ENCODE measurements at regions not wholly inside any gene's neighbourhood (a gene's known extent, or its start where the extent isn't known, plus 50 kb on each side); places are given as distances from the start of the nearest gene placed in this dataset.

DNA sequence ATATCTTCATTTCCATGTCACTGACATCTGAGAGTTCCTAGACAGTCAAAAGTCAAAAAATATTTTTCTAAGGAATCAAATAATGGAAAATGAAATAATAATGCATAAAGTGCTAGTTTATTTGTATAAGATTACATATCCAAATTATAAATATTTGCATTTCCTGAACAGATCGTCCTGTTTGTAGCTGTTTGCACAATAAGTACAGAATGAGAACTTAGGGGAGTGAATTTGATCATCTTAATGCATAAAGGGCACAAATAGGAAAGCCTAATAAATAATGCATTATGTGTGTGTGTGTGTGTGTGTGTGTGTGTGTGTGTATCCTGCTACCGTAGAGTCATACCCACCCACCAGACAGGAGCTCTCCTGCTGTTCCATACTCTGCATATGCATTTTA lies 521.0 kb upstream of the EPHA7 start:
- TF ChIP-seq, protein P1, sequence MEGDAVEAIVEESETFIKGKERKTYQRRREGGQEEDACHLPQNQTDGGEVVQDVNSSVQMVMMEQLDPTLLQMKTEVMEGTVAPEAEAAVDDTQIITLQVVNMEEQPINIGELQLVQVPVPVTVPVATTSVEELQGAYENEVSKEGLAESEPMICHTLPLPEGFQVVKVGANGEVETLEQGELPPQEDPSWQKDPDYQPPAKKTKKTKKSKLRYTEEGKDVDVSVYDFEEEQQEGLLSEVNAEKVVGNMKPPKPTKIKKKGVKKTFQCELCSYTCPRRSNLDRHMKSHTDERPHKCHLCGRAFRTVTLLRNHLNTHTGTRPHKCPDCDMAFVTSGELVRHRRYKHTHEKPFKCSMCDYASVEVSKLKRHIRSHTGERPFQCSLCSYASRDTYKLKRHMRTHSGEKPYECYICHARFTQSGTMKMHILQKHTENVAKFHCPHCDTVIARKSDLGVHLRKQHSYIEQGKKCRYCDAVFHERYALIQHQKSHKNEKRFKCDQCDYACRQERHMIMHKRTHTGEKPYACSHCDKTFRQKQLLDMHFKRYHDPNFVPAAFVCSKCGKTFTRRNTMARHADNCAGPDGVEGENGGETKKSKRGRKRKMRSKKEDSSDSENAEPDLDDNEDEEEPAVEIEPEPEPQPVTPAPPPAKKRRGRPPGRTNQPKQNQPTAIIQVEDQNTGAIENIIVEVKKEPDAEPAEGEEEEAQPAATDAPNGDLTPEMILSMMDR (IDR thresholded peaks at IDR 0.05), result no peak
- TF ChIP-seq POLR2A (IDR thresholded peaks at IDR 0.05), result no peak
- no peak for TF ChIP-seq EP300 (IDR thresholded peaks at IDR 0.05)

Measured in tibial nerve (tissue), 4 donors.